Stimulated activated CD8-positive, alpha-beta memory T cell treated with anti-CD3 and anti-CD28 coated beads, Interleukin-12 subunit alpha, Interleukin-12 subunit beta, amount 100 ng/mL, for 24 hours (primary cell): ENCODE measurements at regions not wholly inside any gene's neighbourhood (a gene's known extent, or its start where the extent isn't known, plus 50 kb on each side); places are given as distances from the start of the nearest gene placed in this dataset.

Experiments used
- DNase-seq: peaks from one replicate; pipeline ENCODE4 v3.0.0-alpha.2; 2020; ENCODE audit errors: extremely low read depth

DNA sequence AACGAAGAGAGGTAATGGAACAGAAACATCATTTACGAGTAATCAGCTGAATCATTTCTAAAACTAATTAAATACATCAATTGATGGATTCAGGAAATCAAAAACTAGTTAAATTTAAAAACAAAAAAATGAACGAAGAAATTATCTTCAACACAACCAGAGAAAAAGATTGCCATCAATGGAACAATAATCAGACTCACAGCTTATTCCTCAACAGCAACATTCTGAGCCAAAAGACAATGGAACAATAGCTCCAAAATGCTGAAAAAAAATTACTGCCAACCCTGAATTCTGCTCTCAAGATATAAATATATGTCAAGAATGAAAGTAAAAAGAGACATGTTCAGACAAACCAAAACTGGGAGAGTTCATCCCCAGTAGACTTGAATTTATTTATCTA lies 65.5 kb upstream of the KLF3 start:
- DNase-seq, result no peak

- DNase-seq, result no peak
These were observed 63.4 kb upstream of the KLF3 start for GRCh38 chr4:38600575-38600974.

DNA sequence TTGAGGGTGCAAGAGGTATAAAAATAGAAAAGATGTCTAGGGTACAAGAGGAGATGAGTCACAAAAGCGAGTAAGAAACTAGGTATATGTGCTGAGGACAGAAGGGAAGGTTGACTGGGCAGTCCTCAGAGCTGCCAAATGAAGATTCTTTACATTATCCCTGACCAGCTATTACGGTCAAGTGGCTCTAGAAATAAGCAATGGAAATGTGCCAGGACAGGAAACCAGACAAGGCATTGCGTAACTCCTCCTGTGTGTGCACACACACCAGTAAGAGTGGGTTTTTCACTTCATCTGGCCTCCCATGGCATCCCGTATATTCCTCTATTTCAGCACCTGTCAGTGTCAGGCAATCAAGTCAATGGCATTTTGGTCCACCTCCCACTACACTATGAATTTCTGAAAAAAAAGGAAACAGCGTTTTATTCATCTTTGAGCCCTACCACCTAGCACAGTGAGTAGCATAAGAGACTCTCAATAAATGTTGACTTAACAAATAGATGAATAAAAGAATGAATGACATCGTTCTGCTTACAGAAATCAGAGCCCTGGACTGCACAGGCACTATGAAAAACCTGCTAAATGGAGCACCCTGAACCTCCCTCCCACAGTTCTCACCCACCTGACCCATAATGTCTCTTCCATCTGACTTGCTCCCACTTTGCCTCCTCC lies 62.6 kb upstream of the KLF3 start:
- no peak for DNase-seq

DNA sequence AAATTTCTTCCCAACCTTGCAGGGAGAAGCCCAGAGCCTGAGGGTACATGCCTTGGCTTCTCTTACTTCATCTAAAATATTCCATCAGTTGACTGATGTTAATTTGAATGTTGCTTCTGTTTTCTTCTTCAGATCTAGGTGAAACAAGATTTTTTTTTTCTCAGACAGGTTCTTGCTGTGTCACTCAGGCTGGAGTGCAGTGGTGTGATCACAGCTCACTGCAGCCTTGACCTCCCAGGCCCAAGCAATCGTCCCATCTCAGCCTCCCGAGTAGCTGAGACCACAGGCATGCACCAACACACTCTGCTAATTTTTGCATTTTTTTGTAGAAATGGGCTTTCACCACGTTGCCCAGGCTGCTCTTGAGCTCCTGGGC lies 62.1 kb upstream of the KLF3 start:
- no peak for DNase-seq

GRCh38 chr4:38603652-38604051 lies 60.3 kb upstream of the KLF3 start:
- no peak for DNase-seq

DNA sequence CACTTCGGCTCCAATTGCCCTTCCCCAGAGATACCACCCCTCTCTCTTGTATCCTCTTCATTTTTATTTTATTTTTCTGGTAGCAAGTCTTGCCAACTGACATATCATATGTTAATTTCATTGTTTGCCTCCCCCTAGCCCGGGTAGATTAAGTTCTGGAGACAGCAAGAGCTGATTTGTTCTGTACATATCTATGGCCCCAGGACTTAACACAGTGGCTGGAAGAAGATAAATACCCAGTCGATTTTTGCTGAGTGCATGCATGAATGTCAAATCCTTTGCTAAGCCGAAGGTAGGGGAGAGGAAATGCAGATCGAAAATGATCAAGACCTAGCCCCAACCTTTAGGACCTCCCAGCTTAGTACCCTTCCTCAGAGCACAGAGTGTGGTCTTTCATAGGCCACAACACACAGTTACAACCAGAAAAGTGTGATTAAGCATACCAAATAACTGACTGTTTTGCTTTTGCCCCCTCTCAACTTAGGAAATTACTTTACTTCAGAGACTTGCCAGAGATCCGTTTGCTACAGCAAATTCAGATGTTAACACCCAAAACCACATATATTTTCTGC lies 58.7 kb upstream of the KLF3 start:
- no peak for DNase-seq

GRCh38 chr4:38605753-38606586 lies 58.0 kb upstream of the KLF3 start:
- no peak for DNase-seq

GRCh38 chr4:38606587-38606905 lies 57.5 kb upstream of the KLF3 start:
- no peak for DNase-seq

DNA sequence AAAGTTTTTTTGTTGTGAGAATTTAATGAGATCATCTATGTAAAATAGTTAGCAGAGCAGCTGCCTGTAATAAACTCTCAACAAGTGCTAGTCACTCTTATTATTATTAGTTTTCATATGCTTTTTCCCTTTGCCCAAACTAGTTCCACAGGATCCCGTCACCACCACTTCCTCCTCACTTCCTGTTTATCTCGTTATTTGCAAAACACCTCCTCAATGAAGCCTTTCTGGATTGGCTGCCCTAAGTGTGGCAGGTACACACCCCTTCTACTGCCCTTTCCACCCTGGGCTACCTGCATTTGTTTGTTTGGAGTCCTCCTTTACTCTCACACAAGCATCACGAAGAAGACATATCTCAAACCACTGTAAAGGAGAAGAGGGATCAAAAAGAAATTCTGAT lies 54.4 kb upstream of the KLF3 start:
- DNase-seq, result no peak

- DNase-seq, result no peak
These were observed 53.5 kb upstream of the KLF3 start for GRCh38 chr4:38610521-38610920.

DNA sequence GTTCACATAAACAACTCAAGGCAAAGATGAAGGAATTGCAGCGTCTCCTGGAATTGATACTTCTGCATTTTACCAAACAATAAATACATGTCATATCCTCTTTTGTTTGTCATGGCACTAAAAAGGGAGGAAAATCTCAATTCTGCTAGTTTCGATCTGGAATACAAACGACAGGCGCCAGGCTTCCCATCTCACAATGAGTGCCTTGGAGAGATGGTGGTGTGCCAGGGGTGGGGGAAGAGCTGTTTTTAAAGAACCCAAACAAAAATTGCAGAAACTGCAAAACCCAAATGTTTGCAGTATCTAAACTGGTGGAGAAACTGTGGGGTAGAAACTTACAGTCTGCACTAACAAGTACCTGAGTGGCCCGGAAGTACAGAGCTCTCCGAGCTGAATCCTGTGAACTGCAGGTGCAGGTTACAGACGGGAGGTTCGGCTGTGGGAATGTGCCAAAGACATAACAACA lies 53.0 kb upstream of the KLF3 start:
- DNase-seq, result no peak

- no peak for DNase-seq
These were observed 52.3 kb upstream of the KLF3 start for GRCh38 chr4:38611676-38612075.

GRCh38 chr4:38612646-38613414 lies 51.2 kb upstream of the KLF3 start:
- no peak for DNase-seq
